HFF-Myc (cell line): ENCODE measurements at regions not wholly inside any gene's neighbourhood (a gene's known extent, or its start where the extent isn't known, plus 50 kb on each side); places are given as distances from the start of the nearest gene placed in this dataset.

Source experiments
- DNase-seq: peaks from one replicate; pipeline ENCODE4 v3.0.0-alpha.2; 2011; ENCODE audit warnings: low read depth; ENCODE audit errors: extremely low read depth
- H3K4me3 ChIP-seq: replicated peaks from 2 replicates; pipeline ENCODE4 v1.5.1; 2011; ENCODE audit warnings: low read depth, mild to moderate bottlenecking, control low read depth, low read length
- CTCF ChIP-seq: IDR thresholded peaks from 2 replicates; pipeline ENCODE4 v1.5.1; 2012; ENCODE audit warnings: mild to moderate bottlenecking, low read depth, low read length, control low read depth; ENCODE audit errors: missing control alignments

GRCh38 chr9:126127591-126127990 is 199.0 kb upstream of the MVB12B start:
- no peak for DNase-seq
- H3K4me3 ChIP-seq = no peak overlapping the region
- no peak for TF ChIP-seq CTCF

- no peak for DNase-seq
- no peak for TF ChIP-seq CTCF
- no peak overlapping the region for H3K4me3 ChIP-seq
Observed at GRCh38 chr9:126128494-126129142, 198.0 kb upstream of the MVB12B start.

- DNase-seq = no peak
- no peak for TF ChIP-seq CTCF
- H3K4me3 ChIP-seq = no peak overlapping the region
Observed at GRCh38 chr9:126131066-126132010, 195.3 kb upstream of the MVB12B start.

GRCh38 chr9:126132746-126133145 is 193.9 kb upstream of the MVB12B start:
- no peak for TF ChIP-seq CTCF
- H3K4me3 ChIP-seq = no peak overlapping the region
- DNase-seq = no peak

GRCh38 chr9:126144196-126144595 is 182.4 kb upstream of the MVB12B start:
- DNase-seq = no peak
- H3K4me3 ChIP-seq = no peak overlapping the region
- TF ChIP-seq CTCF = no peak

GRCh38 chr9:126144603-126145456 is 181.8 kb upstream of the MVB12B start:
- TF ChIP-seq CTCF = no peak
- H3K4me3 ChIP-seq = no peak overlapping the region
- no peak for DNase-seq
